ENCODE measurements at regions not wholly inside any gene's neighbourhood (a gene's known extent, or its start where the extent isn't known, plus 50 kb on each side); places are given as distances from the start of the nearest gene placed in this dataset.
"Not testable (repeated sequence)": the region's sequence is repeated elsewhere in the genome, so short reads cannot be mapped to it uniquely, and the experiment has no call there.

- DNase-seq (ENCODE audit: low read depth in 2 of 2), result no peak
Measured at GRCh38 chr7:35971133-35971891, 170.5 kb downstream of the SEPTIN7 start.

DNA sequence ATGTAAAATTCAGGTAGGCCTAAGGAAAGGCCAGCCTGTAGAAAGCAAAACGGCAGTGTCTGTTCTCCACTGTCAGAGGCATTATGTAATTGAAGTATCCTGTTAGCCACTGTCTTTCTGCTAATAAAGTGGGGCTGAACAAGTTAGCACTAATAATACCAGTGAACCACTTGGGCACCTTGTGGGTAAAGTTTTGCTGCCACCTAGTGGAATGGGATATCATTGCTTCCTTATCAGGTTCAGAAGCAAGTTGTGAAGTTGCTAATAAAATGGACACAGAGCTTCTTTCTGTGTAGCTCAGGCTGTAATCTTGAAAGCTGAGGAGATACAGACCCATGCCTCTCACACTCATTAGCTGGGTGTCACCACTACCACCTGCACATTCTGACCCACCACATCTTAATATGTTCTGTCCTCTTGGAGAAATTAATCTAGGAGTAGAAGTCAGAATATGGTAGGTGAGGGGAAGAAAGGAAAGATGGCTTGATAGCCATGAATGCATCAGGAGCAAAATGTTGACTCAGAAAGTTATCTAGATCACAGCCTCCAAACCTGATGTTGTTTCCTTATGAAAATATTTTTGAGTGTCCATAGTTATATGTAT is 175.1 kb downstream of the SEPTIN7 start:
- DNase-seq (ENCODE audit: low read depth in 2 of 2), result peak in 1 of 2 donors; percentile 35

GRCh38 chr7:35978816-35979640 is 174.0 kb upstream of the EEPD1 start:
- DNase-seq (ENCODE audit: low read depth in 2 of 2), result not testable (repeated sequence)

- DNase-seq (ENCODE audit: low read depth in 2 of 2), result no peak
Measured at GRCh38 chr7:35982600-35982999, 170.5 kb upstream of the EEPD1 start.

DNA sequence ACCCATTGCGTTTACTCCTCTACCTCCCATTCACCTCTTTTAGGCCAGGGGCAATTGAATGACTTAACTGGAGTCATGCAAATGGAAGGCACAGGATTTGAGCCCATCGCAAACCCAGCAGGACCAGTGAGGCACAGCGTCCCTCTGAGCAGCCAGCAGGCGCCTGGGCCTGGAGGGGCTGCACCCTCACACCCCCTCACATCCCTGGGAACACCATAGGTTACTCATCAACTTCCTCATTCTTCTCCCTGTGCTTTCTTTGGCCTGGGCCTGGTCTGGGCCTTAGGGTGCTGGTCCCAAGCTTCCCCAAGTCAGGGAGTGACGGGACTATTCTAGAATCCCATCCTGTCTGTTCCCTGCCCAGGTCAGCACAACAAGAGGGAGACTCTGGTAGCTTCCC is 169.4 kb upstream of the EEPD1 start:
- no peak for DNase-seq (ENCODE audit: low read depth in 2 of 2)

GRCh38 chr7:35985126-35985754 is 167.8 kb upstream of the EEPD1 start:
- DNase-seq (ENCODE audit: low read depth in 2 of 2), result peak; percentile 65 to 66

- DNase-seq (ENCODE audit: low read depth in 2 of 2), result no peak
Measured at GRCh38 chr7:35987016-35987415, 166.0 kb upstream of the EEPD1 start.

GRCh38 chr7:35988105-35988504 is 164.9 kb upstream of the EEPD1 start:
- DNase-seq (ENCODE audit: low read depth in 2 of 2), result no peak

GRCh38 chr7:35988818-35989217 is 164.2 kb upstream of the EEPD1 start:
- DNase-seq (ENCODE audit: low read depth in 2 of 2), result no peak

GRCh38 chr7:35991511-35992232 is 161.4 kb upstream of the EEPD1 start:
- peak in 1 of 2 donors; percentile 31 for DNase-seq (ENCODE audit: low read depth in 2 of 2)

GRCh38 chr7:35992436-35992835 is 160.6 kb upstream of the EEPD1 start:
- DNase-seq (ENCODE audit: low read depth in 2 of 2), result no peak

GRCh38 chr7:35993113-35993512 is 159.9 kb upstream of the EEPD1 start:
- no peak for DNase-seq (ENCODE audit: low read depth in 2 of 2)

- no peak for DNase-seq (ENCODE audit: low read depth in 2 of 2)
Measured at GRCh38 chr7:35993676-35994606, 159.1 kb upstream of the EEPD1 start.

DNA sequence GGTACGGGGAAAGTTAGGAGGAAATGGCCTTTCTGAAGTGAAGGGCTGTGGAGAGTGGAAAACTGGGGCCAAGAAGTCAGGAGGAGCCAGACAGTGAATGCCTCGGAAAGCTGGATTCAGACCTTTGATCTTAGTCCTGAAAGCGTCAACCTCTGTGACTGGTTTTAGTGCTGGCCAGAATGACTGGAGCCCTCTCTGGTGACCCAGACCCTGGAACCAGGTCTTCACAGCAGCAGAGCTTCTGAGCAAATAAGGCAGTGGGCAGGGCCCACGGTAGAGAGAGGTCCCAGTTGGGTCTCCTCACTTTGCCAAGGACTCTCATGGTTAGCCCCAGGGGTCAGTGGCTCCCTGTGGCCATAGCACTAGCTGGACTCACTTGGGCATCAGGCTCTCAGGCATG is 157.7 kb upstream of the EEPD1 start:
- DNase-seq (ENCODE audit: low read depth in 2 of 2), result no peak

GRCh38 chr7:35998481-35998880 is 154.6 kb upstream of the EEPD1 start:
- no peak for DNase-seq (ENCODE audit: low read depth in 2 of 2)

- no peak for DNase-seq (ENCODE audit: low read depth in 2 of 2)
Measured at GRCh38 chr7:36001546-36001945, 151.5 kb upstream of the EEPD1 start.

DNA sequence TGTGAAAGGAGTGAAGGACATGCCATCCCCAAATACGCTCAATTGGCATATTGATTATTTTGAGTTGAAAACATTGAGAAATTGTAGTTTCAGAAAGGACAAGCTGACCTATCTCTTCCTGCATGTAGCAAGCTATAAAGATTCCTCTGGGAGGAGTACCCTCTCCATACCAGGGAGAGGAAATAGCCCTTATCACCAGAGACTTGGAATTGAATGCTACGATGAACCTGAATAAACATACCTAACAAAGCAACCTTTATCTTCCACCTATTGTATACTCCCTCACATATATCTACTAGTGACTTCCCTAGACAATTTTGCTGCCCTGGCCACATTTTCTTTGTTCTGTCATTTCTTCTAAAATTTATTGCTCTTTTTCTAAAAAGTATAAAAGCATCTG is 150.2 kb upstream of the EEPD1 start:
- DNase-seq (ENCODE audit: low read depth in 2 of 2), result no peak

- no peak for DNase-seq (ENCODE audit: low read depth in 2 of 2)
Measured at GRCh38 chr7:36003343-36003742, 149.7 kb upstream of the EEPD1 start.

DNA sequence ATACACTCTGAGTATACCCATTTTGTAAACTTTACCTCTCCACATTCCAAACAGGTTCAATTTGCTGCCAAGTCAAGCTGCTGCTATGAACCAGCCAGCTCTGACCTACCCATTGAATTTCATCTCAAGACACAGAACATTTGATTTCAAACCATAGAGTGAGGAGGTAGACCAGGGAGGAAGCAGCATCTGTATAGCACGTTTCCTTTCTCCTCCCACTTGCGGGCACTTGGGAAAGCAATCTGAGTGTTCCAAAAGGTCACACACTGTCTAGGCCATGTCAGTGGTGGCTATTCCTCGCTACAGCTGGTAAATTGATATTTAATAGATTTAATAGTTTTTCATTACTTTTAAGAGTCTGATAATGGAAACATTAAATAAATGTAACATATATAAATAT is 147.8 kb upstream of the EEPD1 start:
- DNase-seq (ENCODE audit: low read depth in 2 of 2), result no peak

GRCh38 chr7:36005876-36006275 is 147.2 kb upstream of the EEPD1 start:
- no peak for DNase-seq (ENCODE audit: low read depth in 2 of 2)

Measured in stimulated activated CD4-positive, alpha-beta T cell treated with anti-CD3 and anti-CD28 coated beads, Interleukin-15, amount 100 ng/mL, for 48 hours (primary cell).